HG02885 (cell line): ENCODE measurements at regions not wholly inside any gene's neighbourhood (a gene's known extent, or its start where the extent isn't known, plus 50 kb on each side); places are given as distances from the start of the nearest gene placed in this dataset.
A peak's percentile ranks its signal among the peaks of the same experiment; 100 is the strongest.
"Not testable (repeated sequence)": the region's sequence is repeated elsewhere in the genome, so short reads cannot be mapped to it uniquely, and the experiment has no call there.

ENCODE experiments used
- ATAC-seq: cut with Tn5 transposase; IDR thresholded peaks from one replicate; pipeline ENCODE4 v1.9.1; 2021; ENCODE audit warnings: mild to moderate bottlenecking; ENCODE audit not compliant: unreplicated experiment, poor library complexity

- no peak for ATAC-seq
Observed at GRCh38 chr21:14321042-14321441, 61.9 kb downstream of the HSPA13 start.

- ATAC-seq: no peak
Observed at GRCh38 chr21:14319805-14320204, 63.1 kb downstream of the HSPA13 start.

- no peak for ATAC-seq
Observed at GRCh38 chr21:14318578-14318977, 64.4 kb downstream of the HSPA13 start.

- ATAC-seq: no peak
Observed at GRCh38 chr21:14317507-14317906, 65.4 kb downstream of the HSPA13 start.

GRCh38 chr21:14313300-14313699 lies 69.6 kb downstream of the HSPA13 start:
- ATAC-seq: no peak

- ATAC-seq: no peak
Observed at GRCh38 chr21:14312871-14313270, 70.1 kb downstream of the HSPA13 start.

- peak; percentile 59 for ATAC-seq
Observed at GRCh38 chr21:14308234-14308633, 74.7 kb downstream of the HSPA13 start.

- no peak for ATAC-seq
Observed at GRCh38 chr21:14306126-14306907, 76.6 kb downstream of the HSPA13 start.

- no peak for ATAC-seq
Observed at GRCh38 chr21:14303731-14304488, 79.0 kb downstream of the HSPA13 start.

GRCh38 chr21:14300074-14300473 lies 82.9 kb downstream of the HSPA13 start:
- no peak for ATAC-seq

- ATAC-seq: no peak
Observed at GRCh38 chr21:14290576-14290975, 74.6 kb downstream of the RBM11 start.

- ATAC-seq: no peak
Observed at GRCh38 chr21:14288922-14289321, 73.0 kb downstream of the RBM11 start.

GRCh38 chr21:14285147-14285761 lies 69.3 kb downstream of the RBM11 start:
- no peak for ATAC-seq

- ATAC-seq: no peak
Observed at GRCh38 chr21:14284481-14284880, 68.5 kb downstream of the RBM11 start.

- not testable (repeated sequence) for ATAC-seq
Observed at GRCh38 chr21:14281188-14281900, 65.4 kb downstream of the RBM11 start.
